ENCODE measurements at regions not wholly inside any gene's neighbourhood (a gene's known extent, or its start where the extent isn't known, plus 50 kb on each side); places are given as distances from the start of the nearest gene placed in this dataset.
"Not testable (repeated sequence)": the region's sequence is repeated elsewhere in the genome, so short reads cannot be mapped to it uniquely, and the experiment has no call there.

- CTCF ChIA-PET: no interaction called here
- no TSS peak for BruUV-seq (replicated peaks)
- no peak for TF ChIP-seq CTCF (conservative IDR thresholded peaks at IDR 0.05; ENCODE audit: low read depth, low read length)
- no peak for TF ChIP-seq EZH2 (IDR thresholded peaks at IDR 0.05; ENCODE audit: borderline replicate concordance, low read depth, low read length, poor library complexity, severe bottlenecking)
- Histone ChIP-seq H3K4me1 (ENCODE audit: insufficient read depth, low read length, poor library complexity, severe bottlenecking) (no peaks in the 10 kb centered on the region), H3K27ac (ENCODE audit: low read depth, low read length, poor library complexity, severe bottlenecking) (no peak overlapping the region), H3K4me3 (ENCODE audit: low read depth, low read length, poor library complexity, severe bottlenecking) (no peak overlapping the region), H3K36me3 (ENCODE audit: insufficient read depth, low read length, poor library complexity, severe bottlenecking) (no peaks in the 10 kb centered on the region), H3K27me3 (replicated peaks; ENCODE audit: insufficient read depth, low read depth, low read length, poor library complexity) (no peaks in the 10 kb centered on the region), H3K9me3 (ENCODE audit: low read depth, low read length, poor library complexity, severe bottlenecking) (peaks cover 10% of the 10 kb centered on the region)
- DNase-seq (ENCODE audit: low spot score): no peak
- POLR2A ChIA-PET (ENCODE audit: low non-redundant PET): interaction anchor here (0.7 kb wide), 1 partner anchor 99 kb away, joined by 4 read pairs; no protein-coding TSS in a partner anchor
- intact Hi-C loops (cut with micrococcal nuclease; ENCODE audit: unreplicated experiment): no loop called here
Observed at GRCh38 chr6:68126089-68126749, 508.9 kb upstream of the ADGRB3 start.

DNA sequence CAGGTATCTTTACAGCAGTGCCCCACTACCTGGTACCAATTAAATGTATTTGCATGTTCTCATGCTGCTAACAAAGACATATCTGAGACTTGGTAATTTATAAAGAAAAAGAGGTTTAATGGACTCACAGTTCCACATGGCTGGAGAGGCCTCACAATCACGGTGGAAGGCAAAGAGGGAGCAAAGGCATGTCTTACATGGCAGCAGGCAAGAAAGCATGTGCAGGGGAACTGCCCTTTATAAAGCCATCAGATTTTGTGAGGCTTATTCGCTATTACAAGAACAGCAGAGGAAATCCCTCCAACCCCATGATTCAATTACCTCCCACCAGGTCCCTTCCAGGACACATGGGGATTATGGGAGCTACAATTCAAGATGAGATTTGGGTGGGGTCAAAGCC, 512.1 kb upstream of the ADGRB3 start:
- H3K36me3 ChIP-seq (ENCODE audit: insufficient read depth, low read length, poor library complexity, severe bottlenecking); CTCF ChIA-PET: not testable (repeated sequence)

GRCh38 chr6:68122032-68122431, 513.0 kb upstream of the ADGRB3 start:
- ChIA-PET POLR2A (ENCODE audit: low non-redundant PET) (no interaction called here), CTCF (no interaction called here)
- no peaks in the 10 kb centered on the region for H3K36me3 ChIP-seq (ENCODE audit: insufficient read depth, low read length, poor library complexity, severe bottlenecking)
- H3K9me3 ChIP-seq (ENCODE audit: low read depth, low read length, poor library complexity, severe bottlenecking): peaks cover 10% of the 10 kb centered on the region
- TF ChIP-seq EZH2 (IDR thresholded peaks at IDR 0.05; ENCODE audit: borderline replicate concordance, low read depth, low read length, poor library complexity, severe bottlenecking): no peak
- TF ChIP-seq CTCF (conservative IDR thresholded peaks at IDR 0.05; ENCODE audit: low read depth, low read length): no peak
- no peak for DNase-seq (ENCODE audit: low spot score)
- BruUV-seq (replicated peaks): no TSS peak
- no peaks in the 10 kb centered on the region for H3K4me1 ChIP-seq (ENCODE audit: insufficient read depth, low read length, poor library complexity, severe bottlenecking)
- no peak overlapping the region for H3K4me3 ChIP-seq (ENCODE audit: low read depth, low read length, poor library complexity, severe bottlenecking)
- H3K27me3 ChIP-seq (replicated peaks; ENCODE audit: insufficient read depth, low read depth, low read length, poor library complexity): no peaks in the 10 kb centered on the region
- no peak overlapping the region for H3K27ac ChIP-seq (ENCODE audit: low read depth, low read length, poor library complexity, severe bottlenecking)
- intact Hi-C loops (cut with micrococcal nuclease; ENCODE audit: unreplicated experiment): no loop called here

More for the DNA sequence above, 512.1 kb upstream of the ADGRB3 start:
- BruUV-seq (replicated peaks); H3K27me3 ChIP-seq (replicated peaks; ENCODE audit: insufficient read depth, low read depth, low read length, poor library complexity); DNase-seq (ENCODE audit: low spot score); H3K4me1 ChIP-seq (ENCODE audit: insufficient read depth, low read length, poor library complexity, severe bottlenecking); intact Hi-C loops (cut with micrococcal nuclease; ENCODE audit: unreplicated experiment); H3K4me3 ChIP-seq (ENCODE audit: low read depth, low read length, poor library complexity, severe bottlenecking); H3K27ac ChIP-seq (ENCODE audit: low read depth, low read length, poor library complexity, severe bottlenecking); POLR2A ChIA-PET (ENCODE audit: low non-redundant PET): not testable (repeated sequence)
- peaks cover 10% of the 10 kb centered on the region for H3K9me3 ChIP-seq (ENCODE audit: low read depth, low read length, poor library complexity, severe bottlenecking)

DNA sequence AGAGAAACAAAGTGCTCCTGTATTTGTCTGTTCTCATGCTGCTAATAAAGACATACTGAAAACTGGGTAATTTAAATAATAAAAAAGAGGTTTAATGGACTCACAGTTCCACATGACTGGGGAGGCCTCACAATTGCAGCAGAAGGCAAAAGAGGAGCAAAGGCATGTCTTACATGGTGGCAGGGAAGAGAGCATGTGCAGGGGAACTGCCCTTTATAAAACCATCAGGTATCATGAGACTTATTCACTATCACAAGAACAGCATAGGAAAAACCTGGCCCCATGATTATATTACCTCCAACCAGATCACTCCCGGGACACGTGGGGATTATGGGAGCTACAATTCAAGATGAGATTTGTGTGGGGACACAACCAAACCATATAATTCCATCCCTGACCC, 514.1 kb upstream of the ADGRB3 start:
- POLR2A ChIA-PET (ENCODE audit: low non-redundant PET); H3K4me1 ChIP-seq (ENCODE audit: insufficient read depth, low read length, poor library complexity, severe bottlenecking); BruUV-seq (replicated peaks); H3K36me3 ChIP-seq (ENCODE audit: insufficient read depth, low read length, poor library complexity, severe bottlenecking); CTCF ChIA-PET; DNase-seq (ENCODE audit: low spot score); H3K4me3 ChIP-seq (ENCODE audit: low read depth, low read length, poor library complexity, severe bottlenecking); intact Hi-C loops (cut with micrococcal nuclease; ENCODE audit: unreplicated experiment); H3K27ac ChIP-seq (ENCODE audit: low read depth, low read length, poor library complexity, severe bottlenecking); H3K27me3 ChIP-seq (replicated peaks; ENCODE audit: insufficient read depth, low read depth, low read length, poor library complexity): not testable (repeated sequence)
- peaks cover 10% of the 10 kb centered on the region for H3K9me3 ChIP-seq (ENCODE audit: low read depth, low read length, poor library complexity, severe bottlenecking)

Measured in A673 (cell line).